HepG2 (cell line): ENCODE measurements at regions not wholly inside any gene's neighbourhood (a gene's known extent, or its start where the extent isn't known, plus 50 kb on each side); places are given as distances from the start of the nearest gene placed in this dataset.

ENCODE experiments used
- SMAD9 ChIP-seq: sonication (generic); formaldehyde crosslinking; IDR thresholded peaks from 2 replicates; pipeline ENCODE4 v1.5.1; 2020; ENCODE audit warnings: mild to moderate bottlenecking, missing genetic modification reagents
- SP2 ChIP-seq: sonication (generic); formaldehyde crosslinking; IDR thresholded peaks from 2 replicates; pipeline ENCODE4 v1.5.1; 2020; ENCODE audit warnings: mild to moderate bottlenecking, missing genetic modification reagents
- ZMYM4 ChIP-seq: sonication (generic); formaldehyde crosslinking; IDR thresholded peaks from 2 replicates; pipeline ENCODE4 v1.8.1; 2023; ENCODE audit warnings: mild to moderate bottlenecking, missing genetic modification reagents
- TF ChIP-seq, protein P1 (sequence below): sonication (generic); formaldehyde crosslinking; IDR thresholded peaks from one replicate; pipeline ENCODE4 v1.5.1; 2020; ENCODE audit warnings: mild to moderate bottlenecking, missing genetic modification reagents; ENCODE audit errors: not compliant biosample characterization
- TF ChIP-seq, protein P2 (sequence below): sonication (generic); formaldehyde crosslinking; IDR thresholded peaks from 2 replicates; pipeline ENCODE4 v1.4.0; 2020; ENCODE audit warnings: low read depth, mild to moderate bottlenecking, missing genetic modification reagents

DNA sequence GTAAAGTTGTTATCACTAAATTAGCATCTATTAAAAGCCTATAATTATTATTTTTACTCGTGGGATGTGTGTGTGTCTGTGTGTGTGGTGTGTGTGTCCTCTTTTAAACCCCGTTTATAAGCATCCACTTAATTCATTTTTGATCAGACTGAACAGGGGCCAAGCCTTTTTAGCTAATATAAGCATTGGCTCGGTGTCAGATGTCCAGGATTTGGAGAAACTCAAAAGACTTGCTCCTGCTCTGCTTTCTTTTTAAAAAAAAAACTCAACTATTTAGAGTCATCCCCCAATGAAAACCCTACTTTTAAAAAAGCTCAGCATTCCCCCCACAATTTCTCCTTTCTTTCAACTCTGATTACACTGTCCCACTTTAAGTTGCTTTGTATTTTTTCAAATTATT, 459.3 kb upstream of the MAF start (continued):
- TF ChIP-seq, protein P1, sequence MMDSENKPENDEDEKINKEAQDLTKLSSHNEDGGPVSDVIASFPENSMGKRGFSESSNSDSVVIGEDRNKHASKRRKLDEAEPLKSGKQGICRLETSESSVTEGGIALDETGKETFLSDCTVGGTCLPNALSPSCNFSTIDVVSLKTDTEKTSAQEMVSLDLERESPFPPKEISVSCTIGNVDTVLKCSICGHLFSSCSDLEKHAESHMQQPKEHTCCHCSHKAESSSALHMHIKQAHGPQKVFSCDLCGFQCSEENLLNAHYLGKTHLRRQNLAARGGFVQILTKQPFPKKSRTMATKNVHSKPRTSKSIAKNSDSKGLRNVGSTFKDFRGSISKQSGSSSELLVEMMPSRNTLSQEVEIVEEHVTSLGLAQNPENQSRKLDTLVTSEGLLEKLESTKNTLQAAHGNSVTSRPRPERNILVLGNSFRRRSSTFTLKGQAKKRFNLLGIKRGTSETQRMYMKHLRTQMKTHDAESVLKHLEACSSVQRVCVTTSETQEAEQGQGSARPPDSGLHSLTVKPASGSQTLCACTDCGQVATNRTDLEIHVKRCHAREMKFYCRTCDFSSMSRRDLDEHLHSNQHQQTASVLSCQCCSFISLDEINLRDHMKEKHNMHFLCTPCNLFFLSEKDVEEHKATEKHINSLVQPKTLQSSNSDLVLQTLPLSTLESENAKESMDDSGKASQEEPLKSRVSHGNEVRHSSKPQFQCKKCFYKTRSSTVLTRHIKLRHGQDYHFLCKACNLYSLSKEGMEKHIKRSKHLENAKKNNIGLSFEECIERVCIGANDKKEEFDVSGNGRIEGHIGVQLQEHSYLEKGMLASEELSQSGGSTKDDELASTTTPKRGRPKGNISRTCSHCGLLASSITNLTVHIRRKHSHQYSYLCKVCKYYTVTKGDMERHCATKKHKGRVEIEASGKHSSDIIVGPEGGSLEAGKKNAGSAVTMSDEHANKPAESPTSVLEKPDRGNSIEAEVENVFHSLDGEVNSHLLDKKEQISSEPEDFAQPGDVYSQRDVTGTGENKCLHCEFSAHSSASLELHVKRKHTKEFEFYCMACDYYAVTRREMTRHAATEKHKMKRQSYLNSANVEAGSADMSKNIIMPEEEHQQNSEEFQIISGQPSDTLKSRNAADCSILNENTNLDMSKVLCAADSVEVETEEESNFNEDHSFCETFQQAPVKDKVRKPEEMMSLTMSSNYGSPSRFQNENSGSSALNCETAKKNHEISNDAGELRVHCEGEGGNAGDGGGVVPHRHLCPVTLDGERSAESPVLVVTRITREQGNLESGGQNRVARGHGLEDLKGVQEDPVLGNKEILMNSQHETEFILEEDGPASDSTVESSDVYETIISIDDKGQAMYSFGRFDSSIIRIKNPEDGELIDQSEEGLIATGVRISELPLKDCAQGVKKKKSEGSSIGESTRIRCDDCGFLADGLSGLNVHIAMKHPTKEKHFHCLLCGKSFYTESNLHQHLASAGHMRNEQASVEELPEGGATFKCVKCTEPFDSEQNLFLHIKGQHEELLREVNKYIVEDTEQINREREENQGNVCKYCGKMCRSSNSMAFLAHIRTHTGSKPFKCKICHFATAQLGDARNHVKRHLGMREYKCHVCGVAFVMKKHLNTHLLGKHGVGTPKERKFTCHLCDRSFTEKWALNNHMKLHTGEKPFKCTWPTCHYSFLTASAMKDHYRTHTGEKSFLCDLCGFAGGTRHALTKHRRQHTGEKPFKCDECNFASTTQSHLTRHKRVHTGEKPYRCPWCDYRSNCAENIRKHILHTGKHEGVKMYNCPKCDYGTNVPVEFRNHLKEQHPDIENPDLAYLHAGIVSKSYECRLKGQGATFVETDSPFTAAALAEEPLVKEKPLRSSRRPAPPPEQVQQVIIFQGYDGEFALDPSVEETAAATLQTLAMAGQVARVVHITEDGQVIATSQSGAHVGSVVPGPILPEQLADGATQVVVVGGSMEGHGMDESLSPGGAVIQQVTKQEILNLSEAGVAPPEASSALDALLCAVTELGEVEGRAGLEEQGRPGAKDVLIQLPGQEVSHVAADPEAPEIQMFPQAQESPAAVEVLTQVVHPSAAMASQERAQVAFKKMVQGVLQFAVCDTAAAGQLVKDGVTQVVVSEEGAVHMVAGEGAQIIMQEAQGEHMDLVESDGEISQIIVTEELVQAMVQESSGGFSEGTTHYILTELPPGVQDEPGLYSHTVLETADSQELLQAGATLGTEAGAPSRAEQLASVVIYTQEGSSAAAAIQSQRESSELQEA (CRISPR knock-in tag): no peak
- TF ChIP-seq, protein P2, sequence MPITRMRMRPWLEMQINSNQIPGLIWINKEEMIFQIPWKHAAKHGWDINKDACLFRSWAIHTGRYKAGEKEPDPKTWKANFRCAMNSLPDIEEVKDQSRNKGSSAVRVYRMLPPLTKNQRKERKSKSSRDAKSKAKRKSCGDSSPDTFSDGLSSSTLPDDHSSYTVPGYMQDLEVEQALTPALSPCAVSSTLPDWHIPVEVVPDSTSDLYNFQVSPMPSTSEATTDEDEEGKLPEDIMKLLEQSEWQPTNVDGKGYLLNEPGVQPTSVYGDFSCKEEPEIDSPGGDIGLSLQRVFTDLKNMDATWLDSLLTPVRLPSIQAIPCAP (CRISPR knock-in tag): no peak
- TF ChIP-seq SMAD9 (no peak), ZMYM4 (CRISPR knock-in tag) (no peak), SP2 (no peak)
